H9 (cell line): ENCODE measurements at regions not wholly inside any gene's neighbourhood (a gene's known extent, or its start where the extent isn't known, plus 50 kb on each side); places are given as distances from the start of the nearest gene placed in this dataset.

Source experiments
- DNase-seq: peaks from one replicate; pipeline ENCODE4 v3.0.0-alpha.2; 2017
- H2AFZ ChIP-seq: one replicate; pipeline ENCODE4 v1.6.1; 2013; ENCODE audit warnings: mild to moderate bottlenecking, low read length, control low read depth, moderate library complexity
- H2AK5ac ChIP-seq: 2 replicates; pipeline ENCODE4 v1.6.1; 2013; ENCODE audit warnings: low read length, control low read depth, mixed read lengths; ENCODE audit not compliant: insufficient read length
- H2BK120ac ChIP-seq: one replicate; pipeline ENCODE4 v1.6.1; 2013; ENCODE audit warnings: low read depth, mild to moderate bottlenecking, low read length, control low read depth, inconsistent platforms; ENCODE audit not compliant: poor library complexity, severe bottlenecking
- H2BK12ac ChIP-seq: 2 replicates; pipeline ENCODE4 v1.6.1; 2013; ENCODE audit warnings: low read length, control low read depth, mixed read lengths, low read depth; ENCODE audit not compliant: insufficient read length
- H2BK15ac ChIP-seq: 2 replicates; pipeline ENCODE4 v1.6.1; 2013; ENCODE audit warnings: low read depth, low read length, control low read depth
- H2BK20ac ChIP-seq: one replicate; pipeline ENCODE4 v1.6.1; 2013; ENCODE audit warnings: low read depth, mild to moderate bottlenecking, low read length, control low read depth, inconsistent platforms; ENCODE audit not compliant: poor library complexity, severe bottlenecking
- H2BK5ac ChIP-seq: 2 replicates; pipeline ENCODE4 v1.6.1; 2013; ENCODE audit warnings: low read length, control low read depth, mixed read lengths; ENCODE audit not compliant: insufficient read length
- H3K14ac ChIP-seq: 2 replicates; pipeline ENCODE4 v1.6.1; 2013; ENCODE audit warnings: low read length, control low read depth; ENCODE audit not compliant: insufficient read depth
- H3K18ac ChIP-seq: 2 replicates; pipeline ENCODE4 v1.6.1; 2013; ENCODE audit warnings: low read depth, mild to moderate bottlenecking, mixed read lengths, low read length, control low read depth; ENCODE audit not compliant: insufficient read length
- H3K23ac ChIP-seq: 2 replicates; pipeline ENCODE4 v1.6.1; 2013; ENCODE audit warnings: low read length, control low read depth, mixed read lengths, low read depth; ENCODE audit not compliant: insufficient read length
- H3K23me2 ChIP-seq: 2 replicates; pipeline ENCODE4 v1.6.1; 2013; ENCODE audit warnings: low read depth, mild to moderate bottlenecking, mixed read lengths, low read length, control low read depth; ENCODE audit not compliant: insufficient read length, poor library complexity, severe bottlenecking
- H3K27ac ChIP-seq: 2 replicates; pipeline ENCODE4 v1.5.1; 2013; ENCODE audit warnings: low read length, control low read depth, mixed read lengths, low read depth; ENCODE audit not compliant: insufficient read length
- H3K27me3 ChIP-seq: 2 replicates; pipeline ENCODE4 v1.6.1; 2013; ENCODE audit warnings: low read length, control low read depth, inconsistent platforms; ENCODE audit not compliant: insufficient read depth
- H3K4ac ChIP-seq: 2 replicates; pipeline ENCODE4 v1.6.1; 2013; ENCODE audit warnings: low read depth, mild to moderate bottlenecking, control low read depth, inconsistent platforms, low read length, moderate library complexity
- H3K4me1 ChIP-seq: 2 replicates; pipeline ENCODE4 v1.6.1; 2013; ENCODE audit warnings: low read length, control low read depth, inconsistent platforms; ENCODE audit not compliant: insufficient read depth
- H3K4me2 ChIP-seq: 2 replicates; pipeline ENCODE4 v1.6.1; 2013; ENCODE audit warnings: low read length, control low read depth, mixed read lengths; ENCODE audit not compliant: insufficient read length, insufficient read depth
- H3K56ac ChIP-seq: 2 replicates; pipeline ENCODE4 v1.6.1; 2013; ENCODE audit warnings: low read depth, mild to moderate bottlenecking, mixed read lengths, low read length, control low read depth; ENCODE audit not compliant: insufficient read length
- H3K79me1 ChIP-seq: 2 replicates; pipeline ENCODE4 v1.6.1; 2013; ENCODE audit warnings: low read depth, mild to moderate bottlenecking, moderate library complexity, low read length, control low read depth, inconsistent platforms; ENCODE audit not compliant: insufficient read depth, poor library complexity, severe bottlenecking
- H3K79me2 ChIP-seq: 2 replicates; pipeline ENCODE4 v1.6.1; 2013; ENCODE audit warnings: low read length, control low read depth, inconsistent platforms; ENCODE audit not compliant: insufficient read depth
- H3K9ac ChIP-seq: 2 replicates; pipeline ENCODE4 v1.6.1; 2013; ENCODE audit warnings: low read length, control low read depth, mixed read lengths; ENCODE audit not compliant: insufficient read length; ENCODE audit errors: extremely low read depth
- H3K9me3 ChIP-seq: one replicate; pipeline ENCODE4 v1.6.1; 2013; ENCODE audit warnings: low read depth, low read length, inconsistent platforms; ENCODE audit not compliant: control insufficient read depth
- H3T11ph ChIP-seq: one replicate; pipeline ENCODE4 v1.6.1; 2013; ENCODE audit warnings: mild to moderate bottlenecking, low read length, control low read depth, inconsistent platforms
- H4K20me1 ChIP-seq: one replicate; pipeline ENCODE4 v1.6.1; 2013; ENCODE audit not compliant: control insufficient read depth, insufficient read length, insufficient read depth
- H4K5ac ChIP-seq: 2 replicates; pipeline ENCODE4 v1.6.1; 2013; ENCODE audit warnings: low read depth, mild to moderate bottlenecking, mixed read lengths, low read length, control low read depth; ENCODE audit not compliant: insufficient read length
- H4K8ac ChIP-seq: replicated peaks from 2 replicates; pipeline ENCODE4 v1.6.1; 2013; ENCODE audit warnings: low read length, control low read depth, mixed read lengths, low read depth; ENCODE audit not compliant: insufficient read length
- H4K91ac ChIP-seq: 2 replicates; pipeline ENCODE4 v1.6.1; 2013; ENCODE audit warnings: low read depth, mild to moderate bottlenecking, moderate library complexity, mixed read lengths, low read length, control low read depth; ENCODE audit not compliant: insufficient read length
- H3K27ac Mint-ChIP-seq, 3 experiments: 2 replicates in 2 of 3; 3 replicates in 1 of 3; pipeline ENCODE4 v1.8.0; 2020 to 2021; ENCODE audit warnings: mixed read lengths in 3 of 3, mild to moderate bottlenecking in 1 of 3, moderate library complexity in 1 of 3
- H3K27me3 Mint-ChIP-seq: 2 replicates; pipeline ENCODE4 v1.8.0; 2021; ENCODE audit warnings: low read depth, mild to moderate bottlenecking, moderate library complexity, mixed read lengths
- H3K36me3 Mint-ChIP-seq, 3 experiments: 2 replicates in 2 of 3; 3 replicates in 1 of 3; pipeline ENCODE4 v1.8.0; 2020 to 2021; ENCODE audit warnings: low read depth in 3 of 3, mixed read lengths in 3 of 3; ENCODE audit not compliant: insufficient read depth in 1 of 3
- H3K4me1 Mint-ChIP-seq, 2 experiments: 2 replicates each; pipeline ENCODE4 v1.8.0; 2020; ENCODE audit warnings: mixed read lengths in 2 of 2
- H3K4me3 Mint-ChIP-seq, 2 experiments: 2 replicates in 1 of 2; 3 replicates in 1 of 2; pipeline ENCODE4 v1.8.0; 2020 to 2021; ENCODE audit warnings: mild to moderate bottlenecking in 2 of 2, mixed read lengths in 2 of 2, moderate library complexity in 1 of 2
- H3K9me3 Mint-ChIP-seq, 2 experiments: 2 replicates in 1 of 2; 3 replicates in 1 of 2; pipeline ENCODE4 v1.8.0; 2020; ENCODE audit warnings: mild to moderate bottlenecking in 2 of 2, mixed read lengths in 2 of 2, moderate library complexity in 1 of 2
- CTCF ChIP-seq: fragments of 200-600 bp; sonication (generic); conservative IDR thresholded peaks from 3 replicates; pipeline ENCODE4 v1.8.0; 2021; ENCODE audit warnings: antibody characterized with exemption, mild to moderate bottlenecking
- WGBS: extraction: QIAGEN DNeasy Blood & Tissue Kit; methylation state at CpG from one replicate; pipeline ENCODE4 v1.1.7; 2013; ENCODE audit warnings: missing lambda C conversion rate, low lambda C conversion rate, mixed read lengths; ENCODE audit not compliant: insufficient read length; ENCODE audit errors: extremely low coverage; 5-methylcytosine and 5-hydroxymethylcytosine counted together

DNA sequence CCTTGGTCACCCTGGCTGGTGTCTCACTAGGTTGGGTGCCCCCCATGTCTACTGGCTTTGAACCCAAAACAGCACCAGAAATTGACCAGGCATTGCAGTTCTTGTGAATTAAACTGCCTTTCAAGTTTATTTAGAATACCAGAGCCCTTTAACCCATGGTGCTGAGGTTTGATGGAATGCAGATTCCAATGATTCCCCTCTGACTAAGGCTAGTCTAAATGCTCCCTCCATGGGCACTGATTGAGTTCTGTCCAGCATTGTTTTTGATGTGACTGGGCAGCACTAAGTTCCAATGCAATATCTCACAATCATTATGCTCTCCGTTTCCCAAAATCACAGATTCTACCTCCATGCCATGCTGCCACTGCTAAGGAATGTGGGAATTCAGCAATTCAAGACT is 1047.4 kb upstream of the LRRN3 start:
- Histone ChIP-seq H3K27ac (no peak overlapping the region), H2BK20ac (no peak overlapping the region), H2BK12ac (no peak overlapping the region), H2AFZ (no peak overlapping the region), H4K91ac (no peak overlapping the region), H2AK5ac (no peak overlapping the region), H3K79me1 (no peaks in the 10 kb centered on the region), H3K14ac (no peak overlapping the region), H3K9ac (no peak overlapping the region), H2BK120ac (no peak overlapping the region), H4K8ac (no peak overlapping the region), H3K4ac (no peak overlapping the region), H3K18ac (no peak overlapping the region), H3K79me2 (no peaks in the 10 kb centered on the region), H4K5ac (no peak overlapping the region), H2BK5ac (no peak overlapping the region), H3K56ac (no peak overlapping the region), H3K9me3 (no peaks in the 10 kb centered on the region), H4K20me1 (no peaks in the 10 kb centered on the region), H2BK15ac (no peak overlapping the region), H3K23ac (no peak overlapping the region), H3T11ph (no peak overlapping the region), H3K27me3 (no peaks in the 10 kb centered on the region), H3K4me1 (no peaks in the 10 kb centered on the region), H3K23me2 (no peaks in the 10 kb centered on the region), H3K4me2 (no peak overlapping the region)
- DNase-seq = no peak
- peaks cover 0 to 4% (median 0%) of the 10 kb centered on the region in 3 experiments; a peak in 1 of 7 replicates for H3K36me3 Mint-ChIP-seq
- TF ChIP-seq CTCF = no peak
- no CpG with 5 or more reads among the region's 1 CpG for WGBS
- H3K4me1 Mint-ChIP-seq = no peaks in the 10 kb centered on the region
- no peak overlapping the region for H3K4me3 Mint-ChIP-seq
- no peaks in the 10 kb centered on the region for H3K27me3 Mint-ChIP-seq
- H3K9me3 Mint-ChIP-seq = no peaks in the 10 kb centered on the region
- H3K27ac Mint-ChIP-seq = no peak overlapping the region
